ENCODE measurements at regions not wholly inside any gene's neighbourhood (a gene's known extent, or its start where the extent isn't known, plus 50 kb on each side); places are given as distances from the start of the nearest gene placed in this dataset.
"Not testable (repeated sequence)": the region's sequence is repeated elsewhere in the genome, so short reads cannot be mapped to it uniquely, and the experiment has no call there.

DNA sequence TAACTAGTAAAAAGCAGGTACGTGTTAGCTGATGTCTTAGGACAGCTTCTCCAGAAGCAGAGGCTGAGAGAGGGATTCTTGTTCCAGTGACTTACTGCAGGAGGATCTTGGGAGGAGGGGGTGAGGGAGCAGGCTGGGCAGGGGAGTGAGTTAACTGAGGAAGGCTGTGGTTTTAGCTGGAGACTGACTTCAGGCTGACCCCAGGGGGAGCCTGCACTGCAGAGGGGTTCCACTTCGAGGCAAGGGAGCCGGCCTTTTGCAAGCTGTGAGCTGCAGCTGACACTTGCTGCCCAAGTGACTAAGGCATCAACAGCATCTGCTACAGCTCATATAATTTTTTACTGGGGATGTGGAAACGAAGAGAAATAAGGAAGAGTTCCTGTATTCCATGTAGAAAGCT, 50.4 kb upstream of the SOD1 start:
- no peak for DNase-seq

DNA sequence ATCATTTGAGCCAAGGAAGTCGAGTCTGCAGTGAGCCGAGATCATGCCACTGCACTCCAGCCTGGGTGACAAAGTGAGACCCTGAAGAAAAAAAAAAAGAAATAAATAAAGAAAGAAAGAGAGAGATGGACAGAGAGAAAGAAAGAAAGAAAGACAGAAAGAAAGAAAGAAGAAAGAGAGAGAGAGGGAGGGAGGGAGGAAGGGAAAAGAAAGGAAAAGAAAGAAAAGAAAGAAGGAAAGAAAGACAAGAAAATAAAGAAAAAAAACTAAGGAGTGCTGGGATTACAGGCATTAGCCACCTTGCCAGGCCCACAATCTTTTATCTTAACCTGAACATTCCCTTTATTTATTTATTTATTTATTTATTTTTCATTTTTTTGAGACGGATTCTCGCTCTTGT, 51.7 kb upstream of the SOD1 start:
- no peak for DNase-seq

DNA sequence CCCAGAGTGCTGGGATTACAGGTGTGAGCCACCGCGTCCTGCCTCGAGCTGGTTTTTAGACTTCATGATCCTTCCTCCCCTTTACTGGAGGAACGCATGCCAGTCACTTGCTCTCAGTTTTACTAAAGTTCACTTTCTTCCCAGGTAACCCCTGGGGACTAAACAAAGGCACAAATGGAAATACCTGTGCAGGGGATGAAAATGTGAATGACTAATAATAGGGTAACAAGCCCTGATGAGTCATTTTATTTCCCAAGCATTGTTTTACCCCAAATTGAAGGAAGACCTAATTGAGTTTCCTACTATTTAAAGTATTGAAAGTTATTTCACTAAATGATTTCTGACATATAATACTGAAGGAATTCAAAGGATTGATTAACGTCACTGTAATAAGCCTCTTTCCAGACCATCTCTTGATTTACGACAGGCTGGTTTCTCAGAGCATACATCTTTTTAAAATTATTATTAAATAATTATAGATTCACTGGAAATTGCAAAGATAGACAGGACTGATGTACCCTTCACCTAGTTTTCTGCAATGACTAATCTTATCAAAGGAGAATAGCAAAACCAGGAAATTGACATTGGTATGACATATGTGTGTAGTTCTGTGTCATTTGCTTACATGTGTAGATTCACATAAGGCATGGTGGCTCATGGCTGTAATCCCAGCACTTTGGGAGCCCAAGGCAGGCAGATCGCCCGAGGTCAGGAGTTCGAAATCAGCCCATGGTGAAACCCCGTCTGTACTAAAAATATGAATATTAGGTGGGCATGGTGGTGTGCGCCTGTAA, 53.2 kb upstream of the SOD1 start:
- no peak for DNase-seq

DNA sequence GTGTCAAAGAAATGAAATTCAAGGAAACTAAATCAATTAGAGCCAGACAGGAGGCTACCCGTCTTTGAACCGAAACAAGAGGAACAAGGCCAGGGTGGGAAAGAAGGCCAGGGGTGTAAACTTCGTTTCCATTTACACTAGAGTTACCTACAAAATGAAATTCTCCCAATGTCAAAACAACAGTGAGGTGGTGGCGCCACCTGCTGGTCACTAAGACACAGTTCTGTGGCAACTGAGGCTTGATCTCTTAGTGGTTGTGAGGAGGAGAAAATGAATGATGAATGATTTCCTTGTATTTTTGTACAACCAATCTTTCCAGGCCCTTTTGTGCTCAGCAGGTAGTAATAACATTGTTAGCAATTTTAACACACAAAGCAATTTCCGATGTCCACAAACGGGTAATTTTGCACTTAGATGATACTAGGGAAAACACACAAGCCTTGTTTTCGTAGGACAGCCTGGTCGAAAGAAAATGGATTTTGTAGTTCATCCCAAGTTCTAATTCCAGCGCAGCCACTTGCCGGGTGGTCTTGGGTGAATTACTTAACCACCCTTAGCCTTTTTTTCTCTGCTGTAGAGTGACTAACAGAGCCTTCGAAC, 54.8 kb upstream of the SOD1 start:
- DNase-seq: peak; percentile 85

DNA sequence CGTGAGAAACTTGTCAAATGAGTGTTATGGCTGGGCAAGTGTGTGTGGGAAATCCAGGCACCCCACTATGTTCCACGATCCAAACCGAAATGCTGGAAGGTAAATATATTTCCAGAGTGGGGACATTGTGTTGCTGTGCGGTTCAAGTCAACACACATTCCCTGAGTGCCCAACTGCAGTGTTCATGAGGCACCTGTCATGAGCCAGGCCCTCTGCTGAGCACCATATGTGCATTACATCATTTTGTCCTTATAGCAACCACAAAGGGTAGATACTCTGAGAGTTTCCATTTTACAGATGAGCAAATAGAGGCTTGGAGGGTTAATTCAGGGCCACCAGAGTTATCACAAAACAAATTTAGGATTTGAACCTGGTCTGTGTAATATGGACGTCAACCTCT, 59.9 kb upstream of the SOD1 start:
- no peak for DNase-seq

DNA sequence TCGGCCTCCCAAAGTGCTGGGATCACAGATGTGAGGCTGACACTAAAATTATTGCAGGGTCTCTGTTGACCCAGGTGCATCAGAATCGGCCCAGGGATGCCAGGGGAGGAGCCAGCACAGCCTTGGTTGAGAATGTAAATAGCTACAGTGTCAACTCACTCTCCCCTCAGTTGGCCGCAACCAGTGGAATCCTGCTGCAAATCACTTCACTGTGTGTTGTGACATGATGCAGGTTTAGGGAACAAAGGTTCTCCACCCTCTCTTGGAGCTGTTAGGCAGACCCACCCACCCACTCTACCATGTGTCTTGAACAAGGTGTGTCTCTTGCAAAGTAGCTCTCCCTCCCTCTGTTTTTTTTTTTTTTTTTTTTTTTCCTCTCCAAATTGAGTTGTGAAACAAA, 60.5 kb upstream of the SOD1 start:
- no peak for DNase-seq

DNA sequence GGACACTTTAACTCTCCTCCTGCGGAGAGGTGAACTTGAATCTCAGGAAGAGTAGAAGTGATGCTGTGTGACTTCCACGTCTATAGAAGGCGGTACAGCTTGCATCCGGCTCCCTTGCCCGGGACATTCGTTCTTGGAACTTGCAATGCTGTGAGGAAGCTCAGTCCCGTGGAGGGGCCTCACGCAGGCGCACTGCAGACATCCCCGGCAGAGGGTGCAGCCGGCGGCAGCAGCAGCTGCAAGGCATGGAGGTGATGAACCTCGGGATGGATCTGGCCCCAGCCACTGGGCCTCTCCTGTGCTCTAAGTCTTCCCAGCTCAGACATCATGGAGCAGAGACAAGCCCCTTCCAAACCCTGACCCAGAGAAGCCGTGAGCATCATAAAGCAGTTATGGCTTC, 61.8 kb upstream of the SOD1 start:
- DNase-seq: no peak

DNA sequence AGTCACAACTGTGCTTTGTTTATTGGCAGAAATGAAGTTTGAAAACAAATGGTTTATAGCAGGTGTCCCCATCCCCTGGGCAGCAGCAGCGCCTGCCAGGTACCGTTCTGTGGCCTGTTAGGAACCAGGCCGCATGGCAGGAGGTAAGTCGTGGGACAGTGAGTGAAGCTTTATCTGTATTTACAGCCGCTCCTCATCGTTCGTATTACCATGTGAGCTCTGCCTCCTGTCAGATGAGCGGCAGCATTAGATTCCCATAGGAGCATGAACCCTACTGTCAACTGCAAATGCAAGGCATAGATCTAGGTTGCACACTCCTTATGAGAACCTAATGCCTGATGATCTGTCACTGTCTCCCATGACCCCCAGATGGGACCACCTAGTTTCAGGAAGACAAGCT, 63.4 kb upstream of the SOD1 start:
- no peak for DNase-seq

DNA sequence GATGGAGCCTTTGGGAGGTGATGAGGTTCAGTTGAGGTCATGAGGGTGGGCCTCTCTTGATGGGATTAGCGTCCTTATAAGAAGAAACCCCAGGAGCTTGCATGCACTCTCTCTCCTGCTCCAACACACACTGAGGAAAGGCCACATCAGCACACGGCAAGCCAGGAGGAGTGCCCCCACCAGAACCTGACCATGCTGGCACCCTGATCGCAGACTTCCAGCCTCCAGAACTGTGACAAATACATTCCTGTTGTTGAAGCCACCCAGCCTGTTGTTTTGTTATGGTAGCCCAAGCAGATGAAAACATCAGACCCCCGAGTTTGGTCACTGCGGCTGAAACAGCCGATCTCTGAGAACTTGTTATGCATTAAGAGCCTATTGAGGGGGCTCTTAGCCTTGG, 64.8 kb upstream of the SOD1 start:
- no peak for DNase-seq

DNA sequence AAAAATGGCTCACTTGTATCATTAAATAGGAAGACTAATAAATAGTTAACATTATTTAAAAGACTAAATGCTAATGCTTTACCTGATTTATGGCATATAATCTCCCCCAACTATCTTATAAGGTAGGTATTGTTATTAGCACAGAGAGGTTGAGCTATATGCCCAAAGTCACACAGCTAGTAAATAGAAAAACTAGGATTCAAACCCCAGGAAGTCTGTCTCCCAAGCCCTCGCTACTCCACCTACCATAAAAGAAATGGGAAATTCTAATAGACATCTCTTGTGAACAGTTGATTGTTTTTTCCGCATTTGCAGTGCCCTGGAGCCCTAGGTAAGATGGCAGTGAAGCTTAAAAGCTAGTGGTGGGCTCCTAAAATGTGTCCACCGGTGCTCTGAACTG, 65.2 kb upstream of the SOD1 start:
- no peak for DNase-seq

DNA sequence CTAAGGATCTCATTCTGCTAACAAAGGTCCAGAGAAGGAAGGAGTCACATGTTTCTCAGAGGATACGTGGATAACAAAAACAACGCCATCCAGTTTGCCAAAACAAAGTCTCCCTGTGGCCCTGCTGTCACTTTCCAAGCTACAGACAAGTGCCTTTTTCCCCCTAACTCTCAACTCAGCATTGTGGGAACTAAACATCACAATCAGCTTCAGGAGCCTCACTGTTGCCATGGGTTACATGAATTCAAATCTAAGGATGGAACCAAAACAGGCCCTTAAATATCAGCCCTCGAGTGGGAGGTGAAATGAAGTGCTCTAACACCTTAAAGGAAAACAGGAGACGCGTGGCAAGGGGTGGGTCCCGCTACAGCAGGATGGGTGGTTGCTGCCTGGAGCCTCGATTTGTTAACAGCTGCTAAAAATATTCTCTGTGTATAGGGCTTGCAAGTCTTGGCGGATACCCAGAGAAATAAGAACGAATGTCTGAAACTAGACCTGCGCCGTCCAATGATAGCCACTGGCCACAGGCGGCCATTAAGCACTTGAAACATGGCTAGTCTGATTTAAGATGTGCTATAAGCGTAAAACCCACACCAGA, 66.4 kb upstream of the SOD1 start:
- DNase-seq: no peak

DNA sequence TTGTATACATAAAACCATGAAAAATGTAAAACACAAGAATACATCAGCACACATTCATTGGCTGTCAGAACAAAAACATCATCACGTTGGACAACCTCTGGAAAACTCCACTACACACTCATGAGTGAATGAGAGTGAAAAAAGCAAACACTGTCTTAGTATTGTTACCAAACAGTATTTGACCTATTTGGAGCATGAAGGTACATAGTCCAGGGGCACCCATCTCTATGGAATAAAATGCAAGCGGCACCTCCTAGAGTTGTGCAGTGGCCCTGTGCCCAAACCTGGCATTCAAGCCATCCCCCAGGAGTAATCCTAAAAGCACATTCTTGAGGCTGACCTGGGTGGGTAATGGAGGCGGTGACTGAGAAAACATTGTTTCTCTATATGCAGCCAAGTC, 67.0 kb upstream of the SOD1 start:
- no peak for DNase-seq

DNA sequence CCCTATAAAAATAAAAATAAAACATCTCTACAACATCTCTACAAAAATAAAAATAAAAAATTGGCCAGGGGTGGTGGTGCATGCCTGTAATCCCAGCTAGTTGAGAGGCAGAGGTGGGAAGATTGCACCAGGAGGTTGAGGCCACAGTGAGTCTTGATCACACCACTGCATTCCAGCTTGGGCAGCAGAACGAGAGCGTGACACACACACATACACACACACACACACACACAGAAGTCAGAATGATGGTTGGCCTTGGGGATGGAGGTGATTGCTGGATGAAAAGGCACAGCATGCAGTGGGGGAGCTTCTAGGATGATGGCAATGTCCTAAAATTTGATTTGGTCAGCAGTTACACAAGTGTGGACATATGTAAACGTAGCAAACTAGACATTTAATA, 69.7 kb upstream of the SOD1 start:
- DNase-seq: no peak

DNA sequence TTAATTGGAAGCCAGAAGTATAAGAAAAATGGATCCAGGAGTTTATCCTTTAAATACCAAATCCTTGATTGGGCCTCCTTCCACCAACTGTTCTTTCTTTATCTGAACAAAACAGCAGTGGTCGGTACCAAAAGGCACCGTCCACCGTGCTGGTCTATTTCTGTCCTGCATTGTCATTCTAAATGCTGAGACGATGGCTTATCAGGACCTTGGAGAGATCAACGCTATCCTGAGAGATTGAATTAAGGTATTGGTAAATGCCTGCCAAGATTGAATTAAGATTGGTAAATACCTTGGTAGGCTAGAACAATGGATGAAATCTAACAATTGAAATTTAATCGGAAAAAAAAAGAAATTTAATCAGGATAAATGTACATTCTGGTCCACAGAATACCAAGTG, 73.4 kb upstream of the SOD1 start:
- DNase-seq: no peak

DNA sequence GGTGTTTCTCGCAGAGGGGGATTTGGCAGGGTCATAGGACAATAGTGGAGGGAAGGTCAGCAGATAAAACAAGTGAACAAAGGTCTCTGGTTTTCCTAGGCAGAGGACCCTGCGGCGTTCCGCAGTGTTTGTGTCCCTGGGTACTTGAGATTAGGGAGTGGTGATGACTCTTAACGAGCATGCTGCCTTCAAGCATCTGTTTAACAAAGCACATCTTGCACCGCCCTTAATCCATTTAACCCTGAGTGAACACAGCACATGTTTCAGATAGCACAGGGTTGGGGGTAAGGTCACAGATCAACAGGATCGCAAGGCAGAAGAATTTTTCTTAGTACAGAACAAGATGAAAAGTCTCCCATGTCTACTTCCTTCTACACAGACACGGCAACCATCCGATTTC, 75.6 kb upstream of the SOD1 start:
- not testable (repeated sequence) for DNase-seq

DNA sequence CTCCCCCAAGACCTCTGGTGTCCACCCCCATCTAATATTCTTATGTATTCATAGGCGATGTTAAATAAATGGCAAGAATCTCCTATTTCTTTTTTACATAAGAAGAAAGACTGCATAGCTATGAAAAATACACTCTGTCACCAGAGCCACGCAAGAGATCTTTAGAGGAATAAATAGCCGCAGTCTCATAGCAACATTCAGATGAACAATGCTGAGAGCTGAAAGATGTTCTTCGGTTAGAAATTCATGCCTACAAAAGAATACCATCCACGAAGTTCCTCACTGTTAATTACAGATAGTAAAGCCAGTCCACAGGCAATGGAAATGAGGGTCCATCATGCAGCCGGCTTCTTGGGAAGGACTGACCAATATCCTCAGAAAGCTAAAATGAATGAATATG, 76.0 kb upstream of the SOD1 start:
- DNase-seq: no peak

DNA sequence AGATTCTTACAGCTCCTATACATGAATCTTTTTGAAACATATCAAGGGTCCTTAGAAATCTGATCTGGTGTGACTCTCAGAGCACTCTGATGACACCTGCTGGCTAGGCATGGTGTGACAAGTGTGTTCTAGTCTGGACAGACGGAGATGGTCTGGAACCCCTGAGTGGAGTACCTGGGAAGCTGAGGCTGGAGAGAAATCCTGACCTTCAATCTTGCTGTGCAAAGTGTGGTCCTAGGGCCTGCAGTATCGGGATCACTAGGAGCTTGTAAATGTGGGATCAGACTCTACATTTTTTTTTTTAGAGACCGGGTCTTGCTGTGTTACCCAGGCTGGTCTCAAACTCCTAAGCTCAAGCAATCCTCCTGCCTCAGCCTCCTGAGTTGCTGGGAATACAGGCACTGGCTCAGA, 78.6 kb upstream of the SOD1 start:
- peak; percentile 81 for DNase-seq

DNA sequence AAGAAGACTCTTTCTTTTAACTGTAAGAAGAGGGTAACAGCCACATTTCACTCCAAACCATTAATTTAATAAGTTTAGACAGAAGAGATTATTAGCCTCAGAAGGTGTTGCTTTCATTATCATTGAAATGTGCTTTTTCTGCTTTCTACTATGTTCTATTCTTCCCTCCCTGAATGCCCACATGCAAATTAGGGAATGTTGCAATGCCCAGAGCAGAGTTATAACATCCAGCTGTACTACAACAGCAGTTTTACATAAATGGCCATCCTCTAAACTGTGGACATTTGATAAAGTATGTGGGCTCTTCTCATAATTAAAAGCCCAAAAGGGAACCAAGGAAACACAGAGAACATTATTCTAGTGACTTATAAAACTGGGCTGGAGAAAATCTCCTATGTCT, 82.2 kb upstream of the SOD1 start:
- DNase-seq: no peak

DNA sequence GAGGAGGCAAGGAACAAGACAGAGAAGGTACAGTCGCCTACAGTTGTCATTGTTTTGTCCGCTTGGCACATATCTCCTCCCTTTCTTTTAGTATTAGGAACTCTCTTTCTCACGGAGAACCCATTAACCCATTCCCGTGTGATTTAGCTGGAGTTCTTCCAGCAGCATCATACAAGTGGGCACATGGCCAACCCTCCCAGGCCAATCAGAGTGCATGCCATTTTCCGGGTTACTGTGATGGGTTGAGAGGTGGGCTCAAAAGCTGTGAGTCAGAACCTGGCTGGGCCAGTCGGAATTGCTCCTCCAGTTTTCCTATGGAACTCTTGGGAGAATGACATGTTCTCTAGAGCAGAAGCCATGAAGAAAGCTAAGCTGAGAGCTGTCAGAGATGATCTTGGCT, 83.1 kb upstream of the SOD1 start:
- no peak for DNase-seq

DNA sequence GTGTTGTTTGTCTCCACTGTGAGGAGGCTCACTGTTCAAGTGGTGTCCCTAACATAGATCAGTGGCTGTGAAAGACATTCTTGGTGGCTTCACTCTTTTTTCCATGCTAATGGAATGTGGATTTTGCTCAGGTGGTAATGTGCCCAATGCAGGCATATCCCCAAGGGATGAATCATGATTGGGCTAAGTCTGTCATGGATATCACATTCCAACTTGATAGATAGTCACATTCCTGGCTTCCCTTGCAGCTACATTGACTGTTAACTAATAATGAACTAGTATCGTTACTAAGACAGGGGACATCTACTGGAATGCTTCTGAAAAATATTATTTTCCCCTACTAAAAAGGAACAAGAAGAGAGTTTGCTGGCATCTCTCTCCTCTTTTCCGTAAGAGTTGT, 86.3 kb upstream of the SOD1 start:
- DNase-seq: no peak

DNA sequence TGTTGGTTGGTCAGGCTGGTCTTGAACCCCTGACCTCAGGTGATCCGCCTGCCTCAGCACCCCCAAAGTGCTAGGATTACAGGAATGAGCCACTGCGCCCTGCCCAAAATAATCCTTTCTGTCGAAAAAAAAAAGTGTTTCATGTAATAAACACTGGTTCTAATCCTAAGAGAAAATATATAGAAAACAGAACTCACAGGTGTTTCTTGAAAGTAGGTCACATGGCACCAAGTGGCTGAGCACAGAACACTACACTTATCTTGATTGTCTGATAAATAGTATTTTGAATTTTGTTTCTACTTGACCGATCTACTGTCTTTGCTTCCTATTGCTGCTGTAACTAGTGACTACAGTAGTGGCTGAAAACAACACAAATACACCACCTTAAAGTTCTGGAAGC, 87.6 kb upstream of the SOD1 start:
- DNase-seq: no peak

DNA sequence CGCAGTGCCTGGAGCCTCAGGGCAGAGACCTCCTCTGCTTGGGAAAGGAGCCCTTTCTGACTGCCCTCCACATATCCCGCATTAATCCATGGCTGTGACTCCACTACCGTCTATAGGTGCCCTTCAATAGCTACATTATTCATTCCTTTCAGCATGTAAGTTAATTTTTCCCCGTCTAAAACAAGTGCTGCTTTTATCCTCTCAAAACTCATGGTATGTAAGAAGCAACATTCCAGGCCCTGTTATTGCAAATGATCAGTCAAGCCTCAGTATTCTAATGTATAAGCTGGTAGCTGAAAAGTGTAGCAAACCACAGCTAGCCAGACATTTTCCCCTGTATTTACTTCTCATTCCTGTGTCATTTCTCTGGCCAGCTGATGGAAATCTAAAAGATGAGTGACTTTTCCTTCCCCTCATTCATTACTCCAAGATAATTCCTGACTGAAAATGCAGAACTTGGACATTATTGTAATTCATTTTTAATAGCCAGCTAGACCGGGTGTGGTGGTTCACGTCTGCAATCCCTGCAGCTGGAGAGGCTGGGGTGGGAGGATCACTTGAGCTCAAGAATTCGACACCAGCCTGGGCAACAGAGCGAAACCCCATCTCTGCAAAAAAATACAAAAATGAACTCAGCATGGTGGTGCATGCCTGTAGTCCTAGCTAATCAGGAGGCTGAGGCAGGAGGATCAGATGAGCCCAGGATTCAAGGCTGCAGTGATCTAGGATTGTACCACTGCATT, 88.5 kb upstream of the SOD1 start:
- no peak for DNase-seq

DNA sequence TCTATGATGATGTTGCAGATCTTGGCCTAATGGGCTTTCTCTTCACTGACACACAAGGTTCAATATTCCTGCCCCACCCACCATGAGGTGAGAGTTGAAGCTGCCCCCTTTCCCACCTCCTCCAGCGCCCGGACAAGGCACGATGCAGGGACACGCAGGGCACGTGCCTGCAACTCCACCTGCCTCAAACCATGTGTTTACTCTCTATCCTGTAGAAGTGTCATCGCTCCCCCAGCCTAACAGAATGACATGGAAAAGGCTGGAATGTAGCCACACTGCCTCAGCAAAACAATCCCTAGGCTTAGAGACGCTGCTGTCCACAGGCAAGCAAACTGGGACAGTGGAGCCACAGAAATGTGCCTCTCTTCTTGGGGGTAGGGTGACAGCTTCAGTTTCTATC, 92.9 kb upstream of the SOD1 start:
- no peak for DNase-seq

DNA sequence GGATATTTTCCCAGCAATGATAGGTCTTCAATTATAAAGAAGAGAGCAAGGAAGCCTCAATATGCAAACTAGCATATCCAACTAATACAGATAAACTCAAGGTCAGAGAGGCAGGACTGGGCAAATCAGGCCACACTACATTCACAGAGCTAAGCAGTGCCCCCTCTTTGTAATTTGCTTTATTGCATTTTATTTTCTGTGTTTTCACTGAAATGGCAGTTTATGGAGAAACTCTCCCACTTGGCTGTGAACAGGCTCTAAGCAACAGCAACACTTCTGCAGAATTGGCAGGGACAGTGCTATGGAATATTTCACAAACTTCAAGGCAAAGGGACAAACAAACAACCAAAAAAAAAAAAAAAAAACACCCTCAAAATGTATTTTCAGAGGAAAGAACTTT, 93.4 kb upstream of the SOD1 start:
- peak; percentile 32 for DNase-seq

Data from midbrain (tissue), 1 donor.